ENCODE measurements at regions not wholly inside any gene's neighbourhood (a gene's known extent, or its start where the extent isn't known, plus 50 kb on each side); places are given as distances from the start of the nearest gene placed in this dataset.

GRCh38 chr11:70688142-70688541, 289.8 kb downstream of the CTTN start:
- no peak for DNase-seq

GRCh38 chr11:70689764-70690163, 291.4 kb downstream of the CTTN start:
- no peak for DNase-seq

- DNase-seq, result no peak
Measured at GRCh38 chr11:70692131-70692530, 293.8 kb downstream of the CTTN start.

- no peak for DNase-seq
Measured at GRCh38 chr11:70694371-70694770, 296.0 kb downstream of the CTTN start.

GRCh38 chr11:70695086-70695960, 297.0 kb downstream of the CTTN start:
- no peak for DNase-seq

GRCh38 chr11:70696076-70696475, 297.7 kb downstream of the CTTN start:
- DNase-seq, result no peak

GRCh38 chr11:70696564-70696963, 298.2 kb downstream of the CTTN start:
- no peak for DNase-seq

- no peak for DNase-seq
Measured at GRCh38 chr11:70697701-70698100, 299.4 kb downstream of the CTTN start.

- no peak for DNase-seq
Measured at GRCh38 chr11:70698871-70699270, 300.5 kb downstream of the CTTN start.

GRCh38 chr11:70699294-70700221, 301.2 kb downstream of the CTTN start:
- no peak for DNase-seq

GRCh38 chr11:70700453-70700852, 302.1 kb downstream of the CTTN start:
- no peak for DNase-seq

GRCh38 chr11:70700871-70701270, 302.5 kb downstream of the CTTN start:
- no peak for DNase-seq

GRCh38 chr11:70702040-70702648, 303.8 kb downstream of the CTTN start:
- no peak for DNase-seq

- DNase-seq, result no peak
Measured at GRCh38 chr11:70703141-70704064, 305.1 kb downstream of the CTTN start.

- DNase-seq, result no peak
Measured at GRCh38 chr11:70705097-70705496, 306.8 kb downstream of the CTTN start.

GRCh38 chr11:70705930-70706329, 307.6 kb downstream of the CTTN start:
- no peak for DNase-seq

GRCh38 chr11:70707821-70708220, 309.5 kb downstream of the CTTN start:
- no peak for DNase-seq

- no peak for DNase-seq
Measured at GRCh38 chr11:70709596-70709995, 311.3 kb downstream of the CTTN start.

GRCh38 chr11:70710192-70710591, 311.9 kb downstream of the CTTN start:
- DNase-seq, result no peak

- no peak for DNase-seq
Measured at GRCh38 chr11:70710601-70711000, 312.3 kb downstream of the CTTN start.

- DNase-seq, result no peak
Measured at GRCh38 chr11:70711095-70711910, 313.0 kb downstream of the CTTN start.

- DNase-seq, result no peak
Measured at GRCh38 chr11:70711911-70712185, 313.5 kb downstream of the CTTN start.

Data from T1000 (cell line).